ENCODE measurements at regions not wholly inside any gene's neighbourhood (a gene's known extent, or its start where the extent isn't known, plus 50 kb on each side); places are given as distances from the start of the nearest gene placed in this dataset.

GRCh38 chr18:71079606-71080005 is 790.8 kb downstream of the SOCS6 start:
- no peaks in the 10 kb centered on the region for H3K36me3 ChIP-seq
- H3K27me3 ChIP-seq = no peaks in the 10 kb centered on the region
- no peak overlapping the region for H3K27ac ChIP-seq
- no peaks in the 10 kb centered on the region for H3K4me1 ChIP-seq (ENCODE audit: low read depth)
- no peak for DNase-seq (ENCODE audit: low read depth in 1 of 2, low spot score in 1 of 2)
- no peaks in the 10 kb centered on the region for H3K9me3 ChIP-seq (ENCODE audit: low read depth)
- no peak overlapping the region for H3K4me3 ChIP-seq
- TF ChIP-seq CTCF (IDR thresholded peaks at IDR 0.05; ENCODE audit: low read depth, low read length) = no peak

GRCh38 chr18:71077451-71077850 is 788.6 kb downstream of the SOCS6 start:
- Histone ChIP-seq H3K9me3 (ENCODE audit: low read depth) (no peaks in the 10 kb centered on the region), H3K36me3 (no peaks in the 10 kb centered on the region), H3K27me3 (no peaks in the 10 kb centered on the region), H3K27ac (no peak overlapping the region), H3K4me1 (ENCODE audit: low read depth) (no peaks in the 10 kb centered on the region), H3K4me3 (no peak overlapping the region)
- DNase-seq (ENCODE audit: low read depth in 1 of 2, low spot score in 1 of 2) = no peak
- TF ChIP-seq CTCF (IDR thresholded peaks at IDR 0.05; ENCODE audit: low read depth, low read length) = no peak

- Histone ChIP-seq H3K27me3 (no peaks in the 10 kb centered on the region), H3K27ac (no peak overlapping the region), H3K4me1 (ENCODE audit: low read depth) (no peaks in the 10 kb centered on the region), H3K9me3 (ENCODE audit: low read depth) (no peaks in the 10 kb centered on the region), H3K4me3 (no peak overlapping the region), H3K36me3 (no peaks in the 10 kb centered on the region)
- TF ChIP-seq CTCF (IDR thresholded peaks at IDR 0.05; ENCODE audit: low read depth, low read length) = no peak
- no peak for DNase-seq (ENCODE audit: low read depth in 1 of 2, low spot score in 1 of 2)
Measured at GRCh38 chr18:71075147-71075546, 786.3 kb downstream of the SOCS6 start.

- no peaks in the 10 kb centered on the region for H3K9me3 ChIP-seq (ENCODE audit: low read depth)
Measured at GRCh38 chr18:71068338-71068737, 779.5 kb downstream of the SOCS6 start.

GRCh38 chr18:71049893-71050292 is 761.0 kb downstream of the SOCS6 start:
- no peak for TF ChIP-seq CTCF (IDR thresholded peaks at IDR 0.05; ENCODE audit: low read depth, low read length)
- no peaks in the 10 kb centered on the region for H3K9me3 ChIP-seq (ENCODE audit: low read depth)
- no peak for DNase-seq (ENCODE audit: low read depth in 1 of 2, low spot score in 1 of 2)
- H3K4me3 ChIP-seq = no peak overlapping the region
- no peaks in the 10 kb centered on the region for H3K4me1 ChIP-seq (ENCODE audit: low read depth)
- H3K27ac ChIP-seq = no peak overlapping the region
- no peaks in the 10 kb centered on the region for H3K27me3 ChIP-seq
- no peaks in the 10 kb centered on the region for H3K36me3 ChIP-seq

More at GRCh38 chr18:71068338-71068737, 779.5 kb downstream of the SOCS6 start:
- H3K27ac ChIP-seq = no peak overlapping the region
- no peak for DNase-seq (ENCODE audit: low read depth in 1 of 2, low spot score in 1 of 2)
- H3K4me3 ChIP-seq = no peak overlapping the region
- H3K36me3 ChIP-seq = no peaks in the 10 kb centered on the region
- no peak for TF ChIP-seq CTCF (IDR thresholded peaks at IDR 0.05; ENCODE audit: low read depth, low read length)
- no peaks in the 10 kb centered on the region for H3K4me1 ChIP-seq (ENCODE audit: low read depth)
- H3K27me3 ChIP-seq = no peaks in the 10 kb centered on the region

GRCh38 chr18:71047882-71048281 is 759.0 kb downstream of the SOCS6 start:
- H3K4me1 ChIP-seq (ENCODE audit: low read depth) = no peaks in the 10 kb centered on the region
- H3K9me3 ChIP-seq (ENCODE audit: low read depth) = no peaks in the 10 kb centered on the region
- DNase-seq (ENCODE audit: low read depth in 1 of 2, low spot score in 1 of 2) = no peak
- H3K27me3 ChIP-seq = no peaks in the 10 kb centered on the region
- H3K27ac ChIP-seq = no peak overlapping the region
- no peak overlapping the region for H3K4me3 ChIP-seq
- TF ChIP-seq CTCF (IDR thresholded peaks at IDR 0.05; ENCODE audit: low read depth, low read length) = no peak
- no peaks in the 10 kb centered on the region for H3K36me3 ChIP-seq

Data from cardiac muscle cell (in vitro differentiated cells and primary cell).